ENCODE measurements at regions not wholly inside any gene's neighbourhood (a gene's known extent, or its start where the extent isn't known, plus 50 kb on each side); places are given as distances from the start of the nearest gene placed in this dataset.

GRCh38 chr1:59052166-59052590 lies 244.7 kb upstream of the FGGY start:
- no peak for TF ChIP-seq CTCF (IDR thresholded peaks at IDR 0.05; ENCODE audit: poor library complexity)
- no peak for TF ChIP-seq EZH2phosphoT487 (IDR thresholded peaks at IDR 0.05; ENCODE audit: low read depth, severe bottlenecking, unreplicated experiment)

Data from hepatocyte (in vitro differentiated cells).